ENCODE measurements at regions not wholly inside any gene's neighbourhood (a gene's known extent, or its start where the extent isn't known, plus 50 kb on each side); places are given as distances from the start of the nearest gene placed in this dataset.

GRCh38 chr11:35050541-35050995 lies 88.4 kb upstream of the CD44 start (continued):
- TF ChIP-seq HMGXB4 (CRISPR knock-in tag; IDR thresholded peaks at IDR 0.05; ENCODE audit: borderline replicate concordance) (no peak), RAD21 (conservative IDR thresholded peaks at IDR 0.05 in 1 of 2, IDR thresholded peaks at IDR 0.05 in 1 of 2) (no peak)

GRCh38 chr11:35056391-35057093 lies 82.4 kb upstream of the CD44 start:
- DNase-seq (ENCODE audit: low read depth in 1 of 2, low spot score in 1 of 2) (no peak), ATAC-seq (no peak), FAIRE-seq (no peak)
- H3K9me3 ChIP-seq, result 0 out of 3 replicates have a peak, but pooled peaks cover 3% of the 10 kb centered on the region
- ChIA-PET POLR2A (no interaction called here), CTCF (no interaction called here)
- no peak for TF ChIP-seq TP53 (CRISPR knock-in tag; IDR thresholded peaks at IDR 0.05)
- no peak overlapping the region for H3K27ac ChIP-seq
- H3K4me1 ChIP-seq, result no peaks in the 10 kb centered on the region
- H3K4me2 ChIP-seq, result no peak overlapping the region
- 81% methylated on average over 1 of the region's 1 CpG for WGBS (ENCODE audit: missing lambda C conversion rate)
- no peak overlapping the region for H3K4me3 ChIP-seq

DNA sequence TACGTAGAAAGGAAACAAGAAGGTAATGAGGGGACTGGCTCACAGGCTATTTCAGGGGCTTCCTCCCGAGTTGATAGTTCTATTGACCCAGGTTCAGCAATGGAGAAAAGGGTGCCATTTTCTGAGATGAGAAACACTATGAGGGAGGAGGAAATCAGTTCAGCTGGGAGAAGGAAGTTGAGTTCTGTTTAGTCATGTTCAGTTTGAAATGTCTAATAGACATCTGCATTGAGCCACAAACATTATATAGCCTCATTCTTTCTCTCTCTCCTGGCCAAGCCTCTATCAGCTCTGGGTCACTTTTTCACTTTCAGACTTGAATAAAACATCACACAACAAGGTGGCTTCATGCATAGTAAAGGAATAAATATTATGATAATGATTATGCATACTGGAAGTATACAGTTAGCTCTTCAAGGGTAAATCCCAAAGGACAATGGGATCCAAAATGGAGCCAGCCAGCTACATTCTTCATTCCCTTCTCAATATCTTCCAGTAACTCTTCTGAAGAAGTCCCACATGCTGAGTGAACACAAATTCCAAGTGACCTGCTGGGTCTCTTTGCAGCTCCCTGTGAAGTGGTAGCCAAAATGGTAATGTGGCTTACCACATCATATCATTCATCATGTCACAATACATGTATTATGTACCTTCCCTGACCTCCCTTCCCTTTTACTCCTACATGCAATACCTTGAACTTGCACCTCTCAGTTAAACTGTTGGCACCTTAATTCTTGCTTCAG lies 80.9 kb upstream of the CD44 start:
- Histone ChIP-seq H3K4me1 (no peaks in the 10 kb centered on the region), H3K4me2 (no peak overlapping the region), H3K9me3 (0 out of 3 replicates have a peak, but pooled peaks cover 3% of the 10 kb centered on the region), H3K27ac (no peak overlapping the region), H3K4me3 (no peak overlapping the region)
- FAIRE-seq, result no peak
- no peak for DNase-seq (ENCODE audit: low read depth in 1 of 2, low spot score in 1 of 2)
- no peak for TF ChIP-seq MAFK (IDR thresholded peaks at IDR 0.05; ENCODE audit: partially characterized antibody)
- no peak for TF ChIP-seq ZNF302 (CRISPR knock-in tag; IDR thresholded peaks at IDR 0.05)
- WGBS (ENCODE audit: missing lambda C conversion rate), result 76% methylated on average over 2 of the region's 2 CpGs
- ChIA-PET CTCF (interaction anchor here (1.6 kb wide), 1 partner anchor 20 kb away, joined by 3 read pairs; no protein-coding TSS in a partner anchor), POLR2A (no interaction called here)
- ATAC-seq, result no peak

GRCh38 chr11:35058669-35059434 lies 80.1 kb upstream of the CD44 start:
- Histone ChIP-seq H3K4me1 (no peaks in the 10 kb centered on the region), H3K4me3 (no peak overlapping the region), H3K4me2 (no peak overlapping the region), H3K9me3 (0 out of 3 replicates have a peak, but pooled peaks cover 3% of the 10 kb centered on the region), H3K27ac (no peak overlapping the region)
- DNase-seq (ENCODE audit: low read depth in 1 of 2, low spot score in 1 of 2), result no peak
- no peak for FAIRE-seq
- TF ChIP-seq PHF8 (IDR thresholded peaks at IDR 0.05; ENCODE audit: borderline replicate concordance, low read depth) (no peak), USF2 (IDR thresholded peaks at IDR 0.05) (no peak), POLR2AphosphoS2 (conservative IDR thresholded peaks at IDR 0.05; ENCODE audit: low read length) (no peak)
- ChIA-PET CTCF (interaction anchor here (1.6 to 2.1 kb wide), 2 partner anchors 9 to 19 kb away, joined by 3 to 11 read pairs; no protein-coding TSS in a partner anchor), POLR2A (no interaction called here)
- no peak for ATAC-seq
- 83% methylated on average over 5 of the region's 5 CpGs for WGBS (ENCODE audit: missing lambda C conversion rate)
